ENCODE measurements at regions not wholly inside any gene's neighbourhood (a gene's known extent, or its start where the extent isn't known, plus 50 kb on each side); places are given as distances from the start of the nearest gene placed in this dataset.

DNA sequence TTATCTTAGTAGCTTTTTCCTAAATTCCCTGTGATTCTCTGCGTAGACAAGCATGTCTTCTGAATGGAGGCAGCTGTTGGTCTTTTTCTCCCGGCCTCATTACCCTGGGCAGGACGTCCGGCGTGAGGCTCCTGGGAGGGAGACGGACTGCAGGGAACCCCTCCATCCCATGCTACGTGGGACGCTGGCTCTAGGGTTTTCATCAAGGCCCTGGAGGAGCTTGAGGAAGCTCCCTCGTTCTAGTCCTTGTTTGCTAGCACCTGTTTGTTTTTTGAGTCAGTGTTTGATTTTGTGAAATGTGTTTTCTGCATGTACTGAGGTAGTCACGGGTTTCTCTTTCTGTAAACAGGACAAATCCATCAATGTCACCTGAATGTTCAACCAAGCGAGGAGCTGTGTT is 99.3 kb upstream of the TMEM18 start:
- TF ChIP-seq RAD21 (IDR thresholded peaks at IDR 0.05; ENCODE audit: low read depth) (no peak), FOXM1 (IDR thresholded peaks at IDR 0.05; ENCODE audit: borderline replicate concordance, low read depth) (no peak), CEBPB (IDR thresholded peaks at IDR 0.05) (no peak), EGR1 (IDR thresholded peaks at IDR 0.05) (no peak), TAF1 (IDR thresholded peaks at IDR 0.05; ENCODE audit: low read depth) (no peak), MAX (IDR thresholded peaks at IDR 0.05) (no peak), REST (IDR thresholded peaks at IDR 0.05; ENCODE audit: low read depth) (no peak), USF1 (IDR thresholded peaks at IDR 0.05) (no peak), EP300 (IDR thresholded peaks at IDR 0.05; ENCODE audit: borderline replicate concordance) (no peak), NFIC (IDR thresholded peaks at IDR 0.05) (no peak), YY1 (IDR thresholded peaks at IDR 0.05; ENCODE audit: low read depth) (no peak), TEAD4 (IDR thresholded peaks at IDR 0.05) (no peak), CREB1 (IDR thresholded peaks at IDR 0.05; ENCODE audit: low read depth) (no peak), TCF12 (IDR thresholded peaks at IDR 0.05; ENCODE audit: low read depth) (no peak)
